ENCODE measurements at regions not wholly inside any gene's neighbourhood (a gene's known extent, or its start where the extent isn't known, plus 50 kb on each side); places are given as distances from the start of the nearest gene placed in this dataset.
A peak's percentile ranks its signal among the peaks of the same experiment; 100 is the strongest.
"Not testable (repeated sequence)": the region's sequence is repeated elsewhere in the genome, so short reads cannot be mapped to it uniquely, and the experiment has no call there.

- intact Hi-C loops (cut with DNase I) = no loop called here
- no peak for ATAC-seq
- no peak for DNase-seq
Observed at GRCh38 chr12:127802271-127802670, 464.7 kb upstream of the TMEM132C start.

GRCh38 chr12:127803545-127803944, 463.4 kb upstream of the TMEM132C start:
- intact Hi-C loops (cut with DNase I) = no loop called here
- ATAC-seq (peak in 1 of 2 donors; percentile 77), DNase-seq (no peak)

GRCh38 chr12:127809275-127809674, 457.7 kb upstream of the TMEM132C start:
- ATAC-seq (peak; percentile 61 to 88), DNase-seq (no peak)
- intact Hi-C loops (cut with DNase I) = no loop called here

GRCh38 chr12:127810041-127810440, 456.9 kb upstream of the TMEM132C start:
- DNase-seq = no peak
- intact Hi-C loops (cut with DNase I) = no loop called here
- peak; percentile 34 to 92 for ATAC-seq

GRCh38 chr12:127810459-127810858, 456.5 kb upstream of the TMEM132C start:
- ATAC-seq = peak in 1 of 2 donors; percentile 8
- DNase-seq; intact Hi-C loops (cut with DNase I): not testable (repeated sequence)

- ATAC-seq = peak in 1 of 2 donors; percentile 69
- peak; percentile 45 for DNase-seq
- intact Hi-C loops (cut with DNase I) = no loop called here
Observed at GRCh38 chr12:127811988-127812387, 455.0 kb upstream of the TMEM132C start.

GRCh38 chr12:127813147-127813546, 453.8 kb upstream of the TMEM132C start:
- intact Hi-C loops (cut with DNase I) = no loop called here
- DNase-seq (no peak), ATAC-seq (no peak)

GRCh38 chr12:127819056-127819455, 447.9 kb upstream of the TMEM132C start:
- DNase-seq (no peak), ATAC-seq (no peak)
- intact Hi-C loops (cut with DNase I) = no loop called here

GRCh38 chr12:127820271-127820670, 446.7 kb upstream of the TMEM132C start:
- no peak for DNase-seq
- no peak for ATAC-seq
- intact Hi-C loops (cut with DNase I) = no loop called here

GRCh38 chr12:127820846-127821245, 446.1 kb upstream of the TMEM132C start:
- DNase-seq (no peak), ATAC-seq (no peak)
- intact Hi-C loops (cut with DNase I) = no loop called here

- peak; percentile 29 for DNase-seq
- intact Hi-C loops (cut with DNase I) = no loop called here
- peak; percentile 44 to 94 for ATAC-seq
Observed at GRCh38 chr12:127822809-127823411, 444.1 kb upstream of the TMEM132C start.

GRCh38 chr12:127823801-127824200, 443.2 kb upstream of the TMEM132C start:
- ATAC-seq (no peak), DNase-seq (no peak)
- intact Hi-C loops (cut with DNase I) = no loop called here

GRCh38 chr12:127829281-127830064, 437.5 kb upstream of the TMEM132C start:
- intact Hi-C loops (cut with DNase I) = no loop called here
- no peak for DNase-seq
- no peak for ATAC-seq

GRCh38 chr12:127830065-127830460, 436.9 kb upstream of the TMEM132C start:
- peak in 1 of 2 donors; percentile 19 for ATAC-seq
- intact Hi-C loops (cut with DNase I) = no loop called here
- DNase-seq = no peak

- no peak for ATAC-seq
- DNase-seq = no peak
- intact Hi-C loops (cut with DNase I) = no loop called here
Observed at GRCh38 chr12:127830730-127831129, 436.2 kb upstream of the TMEM132C start.

- intact Hi-C loops (cut with DNase I) = no loop called here
- DNase-seq (no peak), ATAC-seq (no peak)
Observed at GRCh38 chr12:127832172-127832571, 434.8 kb upstream of the TMEM132C start.

GRCh38 chr12:127836802-127837201, 430.2 kb upstream of the TMEM132C start:
- DNase-seq; intact Hi-C loops (cut with DNase I); ATAC-seq: not testable (repeated sequence)

GRCh38 chr12:127857661-127858060, 409.3 kb upstream of the TMEM132C start:
- intact Hi-C loops (cut with DNase I) = no loop called here
- DNase-seq = no peak
- no peak for ATAC-seq

GRCh38 chr12:127860536-127860935, 406.4 kb upstream of the TMEM132C start:
- intact Hi-C loops (cut with DNase I) = no loop called here
- DNase-seq (no peak), ATAC-seq (no peak)

- ATAC-seq (no peak), DNase-seq (no peak)
- intact Hi-C loops (cut with DNase I) = no loop called here
Observed at GRCh38 chr12:127861406-127861805, 405.6 kb upstream of the TMEM132C start.

GRCh38 chr12:127873306-127873705, 393.7 kb upstream of the TMEM132C start:
- ATAC-seq (no peak), DNase-seq (no peak)
- intact Hi-C loops (cut with DNase I) = no loop called here
